ENCODE measurements at regions not wholly inside any gene's neighbourhood (a gene's known extent, or its start where the extent isn't known, plus 50 kb on each side); places are given as distances from the start of the nearest gene placed in this dataset.

- peak in 22 of 56 donors; percentile 13 to 74 (median 42) for DNase-seq
These were observed 69.0 kb upstream of the GGTA1 start for GRCh38 chr9:121568343-121569265.

GRCh38 chr9:121569266-121569648 is 69.6 kb upstream of the GGTA1 start:
- DNase-seq = no peak

- DNase-seq = no peak
These were observed 72.9 kb upstream of the GGTA1 start for GRCh38 chr9:121572581-121572980.

GRCh38 chr9:121573717-121574485 is 74.3 kb upstream of the GGTA1 start:
- DNase-seq = no peak

- DNase-seq = peak in 1 of 56 donors; percentile 8
These were observed 75.3 kb upstream of the GGTA1 start for GRCh38 chr9:121574774-121575519.

GRCh38 chr9:121576281-121577075 is 75.0 kb upstream of the DAB2IP start:
- no peak for DNase-seq

GRCh38 chr9:121577166-121577565 is 74.3 kb upstream of the DAB2IP start:
- peak in 2 of 56 donors; percentile 16 to 19 for DNase-seq

GRCh38 chr9:121577572-121577971 is 73.9 kb upstream of the DAB2IP start:
- no peak for DNase-seq

- DNase-seq = peak in 49 of 56 donors; percentile 17 to 86 (median 61)
These were observed 69.4 kb upstream of the DAB2IP start for GRCh38 chr9:121581786-121582600.

GRCh38 chr9:121582641-121583040 is 68.8 kb upstream of the DAB2IP start:
- DNase-seq = no peak

GRCh38 chr9:121584421-121584820 is 67.0 kb upstream of the DAB2IP start:
- DNase-seq = no peak

GRCh38 chr9:121587863-121588262 is 63.6 kb upstream of the DAB2IP start:
- no peak for DNase-seq

- DNase-seq = no peak
These were observed 61.4 kb upstream of the DAB2IP start for GRCh38 chr9:121589986-121590385.

- DNase-seq = no peak
These were observed 59.2 kb upstream of the DAB2IP start for GRCh38 chr9:121592265-121592664.

- DNase-seq = no peak
These were observed 58.4 kb upstream of the DAB2IP start for GRCh38 chr9:121593066-121593465.

GRCh38 chr9:121596515-121596914 is 54.9 kb upstream of the DAB2IP start:
- no peak for DNase-seq

- DNase-seq = no peak
These were observed 53.7 kb upstream of the DAB2IP start for GRCh38 chr9:121597698-121598166.

GRCh38 chr9:121598167-121598964 is 53.1 kb upstream of the DAB2IP start:
- no peak for DNase-seq
